SK-N-MC (cell line): ENCODE measurements at regions not wholly inside any gene's neighbourhood (a gene's known extent, or its start where the extent isn't known, plus 50 kb on each side); places are given as distances from the start of the nearest gene placed in this dataset.

Source experiments
- DNase-seq: peaks from one replicate; pipeline ENCODE4 v3.0.0-alpha.2; 2011; ENCODE audit warnings: low read depth, low spot score
- H3K27ac ChIP-seq: fragments of 200-600 bp; sonication (generic); 2 replicates; pipeline ENCODE4 v1.5.1; 2016; ENCODE audit warnings: mixed run types
- H3K36me3 ChIP-seq: fragments of 200-600 bp; sonication (generic); 2 replicates; pipeline ENCODE4 v1.6.1; 2017; ENCODE audit warnings: antibody characterized with exemption, low read length, mixed read lengths; ENCODE audit not compliant: insufficient read depth
- H3K4me3 ChIP-seq: fragments of 200-600 bp; sonication (generic); 2 replicates; pipeline ENCODE4 v1.5.1; 2016
- H3K9ac ChIP-seq: fragments of 200-600 bp; sonication (generic); 2 replicates; pipeline ENCODE4 v1.8.0; 2017; ENCODE audit warnings: mixed run types, mixed read lengths; ENCODE audit not compliant: insufficient read length
- H3K9me3 ChIP-seq: fragments of 200-600 bp; sonication (generic); 2 replicates; pipeline ENCODE4 v1.6.1; 2017; ENCODE audit warnings: low read depth, mild to moderate bottlenecking, antibody characterized with exemption, low read length, moderate library complexity, mixed read lengths
- EZH2 ChIP-seq: fragments of 200-600 bp; sonication (generic); IDR thresholded peaks from one replicate; pipeline ENCODE4 v1.6.1; 2017; ENCODE audit warnings: antibody characterized with exemption
- FOXP2 ChIP-seq: optimal IDR thresholded peaks from 2 replicates; pipeline ENCODE3; 2011; ENCODE audit warnings: mild to moderate bottlenecking, moderate library complexity; ENCODE audit not compliant: insufficient read depth; ENCODE audit errors: extremely low read length, control extremely low read depth
- POLR2AphosphoS5 ChIP-seq: IDR thresholded peaks from 2 replicates; pipeline ENCODE4 v1.6.1; 2012; ENCODE audit warnings: mild to moderate bottlenecking, low read depth, low read length, borderline replicate concordance

GRCh38 chr10:42488416-42488815 lies 150.0 kb downstream of the ZNF33B start:
- Histone ChIP-seq H3K4me3 (no peak overlapping the region), H3K9ac (no peak overlapping the region), H3K27ac (no peak overlapping the region), H3K36me3 (no peaks in the 10 kb centered on the region), H3K9me3 (no peaks in the 10 kb centered on the region)
- DNase-seq, result no peak
- TF ChIP-seq POLR2AphosphoS5, result no peak
- no peak for TF ChIP-seq FOXP2
- TF ChIP-seq EZH2, result no peak

- TF ChIP-seq EZH2, result no peak
- no peak for TF ChIP-seq FOXP2
- TF ChIP-seq POLR2AphosphoS5, result no peak
- no peak overlapping the region for H3K27ac ChIP-seq
- H3K9ac ChIP-seq, result no peak overlapping the region
- H3K9me3 ChIP-seq, result no peaks in the 10 kb centered on the region
- no peak overlapping the region for H3K4me3 ChIP-seq
- DNase-seq, result no peak
- no peaks in the 10 kb centered on the region for H3K36me3 ChIP-seq
These were observed 156.0 kb downstream of the ZNF33B start for GRCh38 chr10:42482411-42482810.

GRCh38 chr10:42479057-42479456 lies 159.3 kb downstream of the ZNF33B start:
- no peak for DNase-seq
- Histone ChIP-seq H3K9me3 (no peaks in the 10 kb centered on the region), H3K36me3 (no peaks in the 10 kb centered on the region), H3K4me3 (no peak overlapping the region), H3K27ac (no peak overlapping the region), H3K9ac (no peak overlapping the region)
- TF ChIP-seq EZH2 (no peak), FOXP2 (no peak), POLR2AphosphoS5 (no peak)

- no peak for DNase-seq
- Histone ChIP-seq H3K36me3 (no peaks in the 10 kb centered on the region), H3K9me3 (no peaks in the 10 kb centered on the region), H3K27ac (no peak overlapping the region), H3K4me3 (no peak overlapping the region), H3K9ac (no peak overlapping the region)
- TF ChIP-seq FOXP2 (no peak), EZH2 (no peak), POLR2AphosphoS5 (no peak)
These were observed 161.2 kb downstream of the ZNF33B start for GRCh38 chr10:42477170-42477569.

- Histone ChIP-seq H3K27ac (no peak overlapping the region), H3K9me3 (no peaks in the 10 kb centered on the region), H3K4me3 (no peak overlapping the region), H3K36me3 (no peaks in the 10 kb centered on the region), H3K9ac (no peak overlapping the region)
- TF ChIP-seq FOXP2 (no peak), POLR2AphosphoS5 (no peak), EZH2 (no peak)
- DNase-seq, result no peak
These were observed 162.3 kb downstream of the ZNF33B start for GRCh38 chr10:42476101-42476500.

GRCh38 chr10:42475168-42476098 lies 162.9 kb downstream of the ZNF33B start:
- no peaks in the 10 kb centered on the region for H3K9me3 ChIP-seq
- H3K9ac ChIP-seq, result no peak overlapping the region
- TF ChIP-seq FOXP2, result no peak
- TF ChIP-seq EZH2, result no peak
- no peak for TF ChIP-seq POLR2AphosphoS5
- no peak for DNase-seq
- H3K36me3 ChIP-seq, result no peaks in the 10 kb centered on the region
- no peak overlapping the region for H3K4me3 ChIP-seq
- H3K27ac ChIP-seq, result no peak overlapping the region

GRCh38 chr10:42454313-42454712 lies 184.1 kb downstream of the ZNF33B start:
- Histone ChIP-seq H3K9me3 (no peaks in the 10 kb centered on the region), H3K9ac (no peak overlapping the region), H3K27ac (no peak overlapping the region), H3K36me3 (no peaks in the 10 kb centered on the region), H3K4me3 (no peak overlapping the region)
- DNase-seq, result no peak
- TF ChIP-seq FOXP2 (no peak), POLR2AphosphoS5 (no peak), EZH2 (no peak)

GRCh38 chr10:42431095-42431494 lies 207.3 kb downstream of the ZNF33B start:
- TF ChIP-seq POLR2AphosphoS5 (no peak), FOXP2 (no peak), EZH2 (no peak)
- Histone ChIP-seq H3K27ac (no peak overlapping the region), H3K9me3 (no peaks in the 10 kb centered on the region), H3K4me3 (no peak overlapping the region), H3K9ac (no peak overlapping the region), H3K36me3 (no peaks in the 10 kb centered on the region)
- DNase-seq, result no peak
